DOHH2 (cell line): ENCODE measurements at regions not wholly inside any gene's neighbourhood (a gene's known extent, or its start where the extent isn't known, plus 50 kb on each side); places are given as distances from the start of the nearest gene placed in this dataset.

Source experiments
- H3F3A ChIP-seq: fragments of 200-600 bp; sonication (generic), shearing (Covaris generic); 2 replicates; pipeline ENCODE4 v1.6.0; 2016; ENCODE audit warnings: antibody characterized with exemption, mild to moderate bottlenecking; ENCODE audit not compliant: control insufficient read depth, insufficient read depth
- H3K27ac ChIP-seq: fragments of 200-600 bp; sonication (generic); 2 replicates; pipeline ENCODE4 v1.5.1; 2014; ENCODE audit warnings: low read depth, mild to moderate bottlenecking, low read length, moderate library complexity
- H3K27me3 ChIP-seq: fragments of 200-600 bp; sonication (generic); 2 replicates; pipeline ENCODE4 v1.6.1; 2014; ENCODE audit warnings: mild to moderate bottlenecking, low read length, mixed read lengths; ENCODE audit not compliant: control insufficient read depth
- H3K36me3 ChIP-seq: fragments of 200-600 bp; sonication (generic); 2 replicates; pipeline ENCODE4 v1.6.1; 2014; ENCODE audit warnings: mild to moderate bottlenecking, low read length, moderate library complexity, mixed read lengths; ENCODE audit not compliant: control insufficient read depth
- H3K4me1 ChIP-seq: fragments of 200-600 bp; sonication (generic); 2 replicates; pipeline ENCODE4 v1.6.1; 2014; ENCODE audit warnings: mild to moderate bottlenecking, low read length, mixed read lengths; ENCODE audit not compliant: control insufficient read depth
- H3K4me2 ChIP-seq: fragments of 200-600 bp; sonication (generic); 2 replicates; pipeline ENCODE4 v1.6.0; 2014; ENCODE audit warnings: mild to moderate bottlenecking, low read length, moderate library complexity
- H3K4me3 ChIP-seq: fragments of 200-600 bp; sonication (generic); 2 replicates; pipeline ENCODE4 v1.5.1; 2014; ENCODE audit warnings: mild to moderate bottlenecking, low read length, mixed read lengths
- H3K79me2 ChIP-seq: fragments of 200-600 bp; sonication (generic); 2 replicates; pipeline ENCODE4 v1.6.1; 2014; ENCODE audit warnings: mild to moderate bottlenecking, low read length, mixed read lengths; ENCODE audit not compliant: control insufficient read depth
- H3K9me2 ChIP-seq: fragments of 200-600 bp; sonication (generic); replicated peaks from 2 replicates; pipeline ENCODE4 v1.6.1; 2014; ENCODE audit warnings: mild to moderate bottlenecking, low read length, mixed read lengths; ENCODE audit not compliant: control insufficient read depth
- H3K9me3 ChIP-seq: fragments of 200-600 bp; sonication (generic); 2 replicates; pipeline ENCODE4 v1.6.1; 2014; ENCODE audit warnings: antibody characterized with exemption, low read length, mixed read lengths; ENCODE audit not compliant: control insufficient read depth, insufficient read depth
- H4K20me1 ChIP-seq: fragments of 200-600 bp; sonication (generic); 2 replicates; pipeline ENCODE4 v1.6.0; 2014; ENCODE audit warnings: low read depth, mild to moderate bottlenecking, antibody characterized with exemption, low read length, moderate library complexity; ENCODE audit not compliant: control insufficient read depth, insufficient read depth
- CTCF ChIP-seq: fragments of 200-600 bp; sonication (generic); IDR thresholded peaks from one replicate; pipeline ENCODE4 v1.5.1; 2014; ENCODE audit warnings: antibody characterized with exemption, mild to moderate bottlenecking, low read depth, low read length; ENCODE audit not compliant: poor library complexity, severe bottlenecking
- EZH2phosphoT487 ChIP-seq: fragments of 200-600 bp; sonication (generic); IDR thresholded peaks from 2 replicates; pipeline ENCODE4 v1.6.1; 2017; ENCODE audit warnings: borderline replicate concordance, mild to moderate bottlenecking, antibody characterized with exemption, low read length, moderate library complexity, mixed read lengths

GRCh38 chr2:239553376-239554000 lies 152.7 kb upstream of the HDAC4 start:
- H3K4me1 ChIP-seq, result no peaks in the 10 kb centered on the region
- H3K36me3 ChIP-seq, result no peaks in the 10 kb centered on the region
- no peak overlapping the region for H3K4me2 ChIP-seq
- H3K9me2 ChIP-seq, result no peaks in the 10 kb centered on the region
- no peaks in the 10 kb centered on the region for H3F3A ChIP-seq
- H3K9me3 ChIP-seq, result no peaks in the 10 kb centered on the region
- no peak overlapping the region for H3K27ac ChIP-seq
- no peaks in the 10 kb centered on the region for H4K20me1 ChIP-seq
- TF ChIP-seq CTCF (no peak), EZH2phosphoT487 (no peak)
- H3K79me2 ChIP-seq, result no peaks in the 10 kb centered on the region
- H3K27me3 ChIP-seq, result no peaks in the 10 kb centered on the region
- H3K4me3 ChIP-seq, result no peak overlapping the region

GRCh38 chr2:239552213-239552926 lies 151.6 kb upstream of the HDAC4 start:
- Histone ChIP-seq H3K9me3 (no peaks in the 10 kb centered on the region), H3K79me2 (no peaks in the 10 kb centered on the region), H3K4me1 (no peaks in the 10 kb centered on the region), H3K4me3 (no peak overlapping the region), H3K27me3 (no peaks in the 10 kb centered on the region), H3K36me3 (no peaks in the 10 kb centered on the region), H3K4me2 (no peak overlapping the region), H4K20me1 (no peaks in the 10 kb centered on the region), H3K27ac (no peak overlapping the region), H3K9me2 (no peaks in the 10 kb centered on the region), H3F3A (no peaks in the 10 kb centered on the region)
- TF ChIP-seq EZH2phosphoT487 (no peak), CTCF (no peak)

GRCh38 chr2:239551206-239551605 lies 150.4 kb upstream of the HDAC4 start:
- Histone ChIP-seq H3K27ac (no peak overlapping the region), H3K9me3 (no peaks in the 10 kb centered on the region), H3K9me2 (no peaks in the 10 kb centered on the region), H3K27me3 (no peaks in the 10 kb centered on the region), H3K4me2 (no peak overlapping the region), H3F3A (no peaks in the 10 kb centered on the region), H3K4me1 (no peaks in the 10 kb centered on the region), H4K20me1 (no peaks in the 10 kb centered on the region), H3K4me3 (no peak overlapping the region), H3K79me2 (no peaks in the 10 kb centered on the region), H3K36me3 (no peaks in the 10 kb centered on the region)
- no peak for TF ChIP-seq CTCF
- no peak for TF ChIP-seq EZH2phosphoT487
